ENCODE measurements at regions not wholly inside any gene's neighbourhood (a gene's known extent, or its start where the extent isn't known, plus 50 kb on each side); places are given as distances from the start of the nearest gene placed in this dataset.
"Not testable (repeated sequence)": the region's sequence is repeated elsewhere in the genome, so short reads cannot be mapped to it uniquely, and the experiment has no call there.

DNA sequence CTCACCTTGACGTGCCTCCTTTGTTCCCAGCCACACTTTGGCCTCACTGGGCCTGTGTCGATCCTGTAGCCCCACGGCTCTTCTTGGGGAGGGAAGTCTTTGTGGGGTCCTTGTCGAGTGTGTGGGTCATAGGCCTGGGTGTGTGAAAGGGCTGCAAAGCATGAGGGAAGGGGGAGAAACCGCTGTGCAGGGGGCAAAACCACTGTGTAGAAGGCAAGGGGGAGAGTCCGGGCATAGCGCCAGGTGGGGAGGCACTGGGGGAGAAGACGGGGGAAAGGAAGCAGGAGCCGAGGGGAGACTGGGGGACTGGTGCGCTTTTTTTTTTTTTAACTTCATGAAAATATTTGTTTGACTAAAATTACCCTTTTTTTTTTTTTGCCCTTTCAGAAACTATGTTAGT, 65.1 kb upstream of the RASD2 start:
- no peak for DNase-seq

DNA sequence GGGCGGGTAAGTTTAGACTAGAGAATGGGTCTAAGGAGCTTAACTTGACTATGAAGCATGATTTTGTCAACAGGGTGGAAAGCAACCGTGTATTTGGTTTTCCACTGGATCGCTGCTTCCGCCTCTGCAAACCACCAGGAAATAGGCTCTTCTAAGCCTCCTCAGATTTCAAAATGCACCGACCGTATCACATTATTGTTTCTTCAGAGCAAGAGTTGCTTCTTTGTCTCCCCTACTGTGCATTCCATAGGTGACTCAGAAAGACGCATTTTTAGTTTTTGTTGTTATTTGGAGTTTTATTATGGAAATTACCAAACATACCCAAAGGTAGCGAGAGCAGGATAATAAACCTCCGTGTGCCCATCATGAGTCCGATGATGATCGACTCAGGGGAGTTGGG, 64.3 kb upstream of the RASD2 start:
- no peak for DNase-seq

DNA sequence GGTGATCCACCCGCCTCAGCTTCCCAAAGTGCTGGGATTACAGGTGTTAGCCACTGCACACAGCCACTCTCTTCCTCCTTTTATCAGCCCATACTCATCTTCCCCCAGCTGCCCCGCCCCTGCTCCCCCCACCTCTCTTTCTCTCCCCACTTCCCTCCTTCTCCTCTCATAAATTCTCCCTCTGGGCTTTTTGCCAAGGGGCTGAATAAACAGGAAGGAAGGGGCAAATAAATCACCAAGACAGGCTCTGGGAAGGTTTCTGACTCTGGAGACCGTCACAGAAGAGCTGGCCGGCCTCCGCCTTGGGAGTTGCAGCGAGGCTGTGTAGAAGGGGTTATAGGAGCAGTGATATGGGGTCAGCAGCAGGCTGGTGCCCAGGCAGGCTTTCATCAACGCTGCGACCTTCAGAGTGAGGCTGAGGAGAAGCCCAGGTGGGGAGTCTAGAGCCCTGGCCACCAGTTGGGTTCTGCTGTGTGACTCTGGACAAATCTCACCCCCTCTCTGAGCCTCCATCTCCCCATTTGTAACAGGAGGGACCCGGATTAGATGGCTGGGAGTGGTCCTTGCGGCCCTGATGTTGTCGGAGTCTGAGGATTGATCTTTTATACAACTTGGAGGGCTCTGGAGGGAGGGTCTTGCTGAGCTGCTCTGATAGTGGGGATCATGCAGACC, 62.6 kb upstream of the RASD2 start:
- DNase-seq = peak; percentile 78

DNA sequence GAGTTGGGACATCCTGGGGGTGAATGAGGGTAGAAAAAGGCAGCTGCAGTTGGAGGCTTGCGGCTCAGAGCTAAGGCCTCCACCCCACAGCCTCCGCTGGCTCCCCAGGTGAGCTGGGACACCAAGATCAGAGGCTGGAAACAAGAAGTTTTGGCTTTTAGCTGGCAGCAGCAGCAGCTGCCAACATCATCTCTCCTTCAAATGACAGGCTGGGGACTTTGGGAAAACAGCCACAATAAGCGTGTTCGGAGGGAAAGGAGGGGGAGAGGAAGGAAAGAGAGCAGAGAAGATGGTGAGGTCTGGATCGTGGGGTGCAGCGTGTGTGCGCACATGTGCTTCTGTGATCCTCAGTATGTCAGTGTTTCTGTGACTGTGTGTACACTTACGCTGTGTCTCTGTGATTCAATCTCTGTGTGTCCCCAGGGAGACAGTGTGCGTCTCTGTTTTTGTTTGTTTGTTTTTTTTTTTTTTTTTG, 62.0 kb upstream of the RASD2 start:
- DNase-seq = no peak

DNA sequence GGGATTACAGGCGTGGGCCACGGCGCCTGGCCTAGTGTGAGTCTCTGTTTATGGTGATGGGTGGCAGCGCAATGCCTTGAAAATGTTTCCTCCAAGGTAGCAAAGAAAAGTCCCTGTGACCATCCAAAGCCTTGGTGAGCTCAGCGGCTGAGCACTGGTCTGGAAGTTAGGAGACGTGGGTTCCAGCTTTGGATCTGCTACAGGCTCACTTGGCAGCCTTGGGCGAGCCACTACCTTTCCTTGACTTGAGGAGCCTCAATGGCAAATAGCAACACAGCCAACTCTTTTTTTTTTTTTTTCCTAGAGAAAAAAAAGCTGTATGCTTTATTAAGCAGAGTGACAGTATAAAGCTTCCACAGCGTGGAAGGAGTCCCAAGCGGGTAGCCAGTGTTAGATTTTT, 61.3 kb upstream of the RASD2 start:
- no peak for DNase-seq

DNA sequence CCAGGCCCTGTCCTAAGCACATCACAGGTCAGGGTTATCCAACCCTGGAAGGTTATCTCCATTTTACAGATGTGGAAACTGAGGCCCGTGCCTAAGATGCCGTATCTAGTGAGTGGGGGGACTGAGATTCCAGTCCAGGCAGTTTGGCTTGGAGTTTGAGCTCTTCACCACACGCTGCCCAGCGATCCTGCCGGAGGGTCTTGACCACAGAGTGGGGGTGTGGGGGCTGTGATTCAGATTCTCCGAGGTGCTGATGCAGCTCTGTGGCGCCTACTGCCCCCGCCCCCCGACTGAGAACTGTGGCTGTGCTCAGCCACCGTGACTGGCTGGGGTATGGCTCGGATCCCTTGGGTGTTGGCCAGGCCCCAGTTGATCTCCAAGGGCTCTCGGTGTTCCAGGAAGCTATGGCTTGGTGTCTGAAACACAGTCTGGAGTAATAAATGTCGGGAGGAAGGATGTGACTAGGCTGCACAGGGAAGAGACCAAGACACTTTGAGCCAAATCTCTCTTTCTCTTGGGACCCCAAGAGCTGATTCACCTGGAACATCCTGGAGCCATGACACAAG, 60.6 kb upstream of the RASD2 start:
- no peak for DNase-seq

DNA sequence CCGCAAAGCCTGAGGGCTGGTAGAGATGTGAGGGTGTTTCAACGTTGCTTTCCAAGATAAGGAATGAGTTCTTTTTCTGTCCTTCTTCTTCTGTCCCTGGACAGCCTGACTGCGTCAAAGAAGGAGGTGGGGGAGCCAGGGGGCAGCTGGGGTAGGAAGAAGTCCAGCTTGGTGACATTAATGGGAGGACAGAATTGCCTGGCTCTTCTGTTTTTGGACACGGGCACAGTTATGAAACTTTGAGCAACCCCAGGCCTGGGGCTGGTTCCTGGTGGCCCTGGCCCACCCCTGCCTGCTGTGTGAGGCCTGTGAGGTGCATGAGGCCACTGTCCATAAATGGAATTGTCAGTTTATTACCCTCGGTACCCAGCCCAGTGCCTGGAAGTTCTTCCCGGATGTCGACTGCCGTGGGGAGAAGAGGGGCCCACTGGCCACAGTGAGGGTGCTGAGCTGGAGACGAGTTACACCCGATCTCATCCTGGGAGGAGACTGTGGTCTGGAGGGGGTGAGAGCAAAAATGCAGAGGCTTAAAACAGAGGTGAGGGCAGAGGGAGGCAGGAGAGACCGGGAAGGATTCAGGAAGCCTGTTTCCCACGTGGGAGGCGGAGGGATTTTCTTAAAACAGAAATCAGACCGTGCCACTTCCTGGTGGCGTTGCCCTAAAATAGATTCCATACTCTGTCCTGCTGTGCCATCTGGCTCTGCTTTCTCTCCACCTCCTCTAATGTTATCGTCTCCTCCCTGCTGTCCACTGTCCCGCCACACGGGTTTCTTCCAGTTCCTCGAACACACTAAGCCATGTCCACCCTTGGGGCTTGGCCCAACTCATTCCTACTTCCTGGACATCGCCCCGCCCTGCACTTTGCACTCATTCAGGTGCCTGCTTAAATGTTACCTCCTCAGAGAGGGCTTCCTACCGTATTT, 59.7 kb upstream of the RASD2 start:
- no peak for DNase-seq

DNA sequence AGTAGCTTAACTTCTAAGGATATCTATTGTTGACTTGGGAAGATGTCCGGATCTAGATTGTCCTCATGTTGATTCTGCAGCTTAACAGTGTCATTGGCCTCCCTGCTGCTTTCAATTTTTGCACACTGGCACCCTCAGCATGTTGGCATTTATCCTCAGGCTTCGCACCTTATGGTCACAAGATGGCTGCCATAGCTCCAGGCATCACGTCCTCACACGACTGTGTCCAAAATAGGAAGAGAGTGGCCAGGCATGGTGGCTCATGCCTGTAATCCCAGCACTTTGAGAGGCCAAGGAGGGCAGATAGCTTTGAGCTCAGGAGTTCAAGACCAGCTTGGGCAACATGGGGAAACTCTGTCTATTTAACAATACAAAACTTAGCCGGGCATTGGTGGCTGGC, 58.3 kb upstream of the RASD2 start:
- DNase-seq = no peak

DNA sequence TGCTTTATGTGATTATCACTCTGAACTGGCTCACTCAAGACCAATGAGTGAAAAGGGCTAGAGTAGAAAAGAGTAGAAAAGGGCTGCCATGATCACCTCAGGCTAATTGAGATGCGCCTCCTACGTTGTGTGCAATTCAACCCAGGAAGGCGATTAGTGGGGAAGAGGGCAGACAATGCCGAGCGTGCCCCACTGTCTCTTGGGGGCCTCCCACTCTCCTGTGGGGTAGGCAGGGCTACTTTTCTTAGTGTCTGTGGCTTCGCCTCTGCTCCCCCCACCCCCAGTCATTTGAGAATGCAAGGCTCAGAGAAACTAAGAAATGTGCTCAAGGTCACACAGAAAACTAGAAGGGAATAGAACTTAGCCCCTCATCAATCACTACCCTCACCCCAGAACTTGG, 57.7 kb upstream of the RASD2 start:
- DNase-seq = no peak

DNA sequence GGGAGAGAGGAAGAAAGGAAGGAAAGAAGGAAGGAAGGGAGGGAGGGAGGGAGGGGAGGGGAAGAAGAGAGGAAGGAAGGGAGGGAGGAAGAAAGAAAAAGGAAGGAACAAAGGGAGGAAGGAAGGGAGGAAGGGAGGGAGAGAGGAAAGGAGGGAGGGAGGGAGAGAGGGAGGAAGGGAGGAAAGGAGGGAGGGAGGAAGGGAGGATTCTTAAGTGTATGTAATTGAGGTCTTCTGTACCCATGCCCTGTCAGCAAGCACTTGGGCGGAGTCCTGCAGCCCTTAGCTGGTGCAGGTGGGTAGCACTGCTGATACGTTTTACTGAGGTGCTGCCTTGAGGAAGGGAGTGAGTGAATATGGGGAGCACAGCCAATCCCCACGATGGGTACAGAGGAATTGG, 56.9 kb upstream of the RASD2 start:
- DNase-seq = no peak

DNA sequence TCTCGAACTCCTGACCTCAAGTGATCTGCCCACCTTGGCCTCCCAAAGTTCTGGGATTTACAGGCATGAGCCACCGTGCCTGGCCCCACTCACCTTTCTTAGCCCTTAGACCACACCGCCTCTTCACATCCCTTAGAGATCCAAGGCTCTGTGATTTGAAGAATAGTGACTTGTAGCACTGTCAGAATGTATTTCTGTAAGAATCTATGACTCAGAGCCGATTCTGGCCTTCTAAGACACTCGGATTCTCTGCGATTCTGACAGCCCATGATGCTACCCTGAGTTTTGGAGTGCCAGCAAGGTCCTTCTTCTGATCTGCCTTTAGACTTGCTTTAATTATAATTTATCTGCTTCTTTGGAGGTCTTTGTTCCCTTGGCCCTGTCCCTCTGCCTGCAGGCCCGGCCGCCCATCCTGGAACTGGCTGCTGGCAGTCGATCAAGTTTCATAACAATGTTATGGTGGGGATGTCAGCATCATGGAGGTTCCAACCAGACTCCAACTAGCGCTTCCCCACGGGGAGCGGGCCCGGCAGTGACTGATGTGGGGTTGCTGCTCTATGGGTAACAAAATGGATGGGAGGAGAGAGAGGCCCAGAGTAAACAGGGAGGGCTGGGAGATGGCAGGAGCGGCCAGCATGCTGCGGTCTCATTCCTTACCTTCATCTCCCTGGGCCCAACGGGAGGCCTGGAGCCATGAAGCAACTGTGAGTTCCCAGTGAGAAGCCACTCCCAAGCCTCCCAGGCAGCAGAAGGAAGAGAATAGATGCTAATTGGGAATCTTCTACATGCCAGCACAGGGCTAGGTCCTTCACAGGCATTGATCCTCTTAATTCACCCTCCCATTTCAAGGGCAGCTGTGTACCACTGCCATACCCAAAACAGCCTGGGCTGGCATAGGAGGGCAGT, 55.7 kb upstream of the RASD2 start:
- no peak for DNase-seq

DNA sequence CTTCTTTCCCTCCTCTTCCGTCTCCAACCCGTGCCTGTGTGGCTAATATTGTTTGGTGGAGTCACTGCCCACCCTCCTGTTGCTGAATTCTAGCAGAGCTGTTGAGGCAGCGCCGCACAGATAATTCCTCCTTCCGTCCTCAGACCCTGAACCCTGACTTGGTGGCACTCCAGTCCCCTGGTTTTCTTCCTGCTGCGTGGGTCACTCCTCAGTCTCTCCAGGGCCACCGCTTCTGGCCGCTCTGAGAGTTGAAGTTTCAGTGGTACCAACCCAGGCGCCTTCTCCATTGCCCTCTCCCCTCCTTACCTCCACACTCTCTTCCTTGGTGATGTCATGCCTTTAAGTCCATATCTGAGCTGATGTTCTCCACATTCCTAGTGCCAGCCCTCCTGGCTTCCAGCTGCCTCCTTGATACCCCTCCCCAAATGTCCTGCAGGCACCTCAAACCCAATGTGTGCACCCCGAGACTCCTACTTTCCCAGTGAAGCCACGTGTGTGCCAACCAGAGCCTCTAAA, 54.5 kb upstream of the RASD2 start:
- DNase-seq = no peak

DNA sequence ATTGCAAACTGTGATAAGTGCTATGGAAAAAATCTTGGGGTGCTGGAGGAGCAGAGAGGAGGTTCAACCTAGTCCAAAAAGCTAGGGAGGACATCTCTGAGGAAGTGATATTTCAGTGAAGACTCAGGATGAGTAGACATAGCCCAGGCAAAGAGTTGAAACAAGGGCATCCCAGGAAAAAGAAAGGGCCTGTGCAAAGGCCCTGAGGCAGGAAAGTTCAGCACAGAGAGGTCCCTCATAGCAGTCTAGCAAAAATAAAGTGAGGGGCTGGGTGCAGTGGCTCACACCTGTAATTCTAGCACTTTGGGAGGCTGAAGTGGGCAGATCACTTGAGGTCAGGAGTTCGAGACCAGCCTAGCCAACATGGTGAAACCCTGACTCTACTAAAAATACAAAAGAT, 53.0 kb upstream of the RASD2 start:
- DNase-seq = not testable (repeated sequence)

DNA sequence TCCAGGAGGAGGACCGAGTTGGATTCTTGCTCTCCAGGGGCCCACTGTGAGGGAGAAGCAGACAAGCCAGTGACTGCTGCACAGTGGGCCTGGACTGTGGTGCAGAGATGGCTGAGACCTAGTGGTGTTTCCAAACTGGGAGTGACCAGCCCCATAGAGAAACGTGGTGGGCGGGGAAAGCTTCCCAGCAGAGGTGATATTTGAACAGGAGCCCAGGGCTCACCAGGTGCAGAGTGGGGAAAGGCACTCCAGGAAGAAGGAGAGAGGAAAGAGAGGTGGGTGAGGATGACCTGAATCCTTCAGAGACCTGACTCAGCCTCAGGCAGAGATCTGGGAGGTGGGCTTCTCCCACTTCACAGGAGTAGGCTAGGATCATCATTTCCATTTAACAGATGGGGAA, 52.1 kb upstream of the RASD2 start:
- DNase-seq = peak; percentile 64

DNA sequence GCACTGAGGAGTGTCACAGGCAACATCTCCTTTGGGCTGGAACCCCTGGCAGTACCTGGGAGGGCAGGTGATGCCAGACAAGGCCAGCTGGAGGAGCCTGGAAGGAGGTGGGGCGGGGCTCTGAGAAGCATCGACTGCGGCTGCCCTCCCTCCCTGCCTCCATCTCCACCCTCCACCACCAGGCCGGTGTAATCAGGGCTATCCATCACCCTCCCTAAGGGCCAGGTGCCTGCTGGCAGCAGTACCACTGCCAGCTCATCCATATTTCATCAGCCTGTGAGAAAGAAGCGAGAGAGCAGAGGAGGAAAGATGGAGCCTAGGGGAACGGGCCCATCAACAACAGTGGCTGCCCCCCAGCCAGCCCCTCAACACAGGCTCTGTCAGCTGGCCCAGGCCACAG, 51.4 kb upstream of the RASD2 start:
- DNase-seq = peak; percentile 69

Data from NCI-H510A (cell line).